ENCODE measurements at regions not wholly inside any gene's neighbourhood (a gene's known extent, or its start where the extent isn't known, plus 50 kb on each side); places are given as distances from the start of the nearest gene placed in this dataset.

GRCh38 chr3:73926360-73927202, 301.8 kb upstream of the PDZRN3 start:
- no peak for DNase-seq

- DNase-seq: no peak
These were observed 300.3 kb upstream of the PDZRN3 start for GRCh38 chr3:73925011-73925410.

- DNase-seq: no peak
These were observed 299.3 kb upstream of the PDZRN3 start for GRCh38 chr3:73924048-73924447.

GRCh38 chr3:73917643-73918042, 292.9 kb upstream of the PDZRN3 start:
- DNase-seq: no peak

GRCh38 chr3:73915886-73916285, 291.1 kb upstream of the PDZRN3 start:
- DNase-seq: no peak

- no peak for DNase-seq
These were observed 283.5 kb upstream of the PDZRN3 start for GRCh38 chr3:73908218-73908617.

GRCh38 chr3:73901686-73902085, 276.9 kb upstream of the PDZRN3 start:
- no peak for DNase-seq

GRCh38 chr3:73894474-73895213, 269.9 kb upstream of the PDZRN3 start:
- no peak for DNase-seq

GRCh38 chr3:73893089-73893488, 268.3 kb upstream of the PDZRN3 start:
- DNase-seq: no peak

GRCh38 chr3:73885862-73886261, 261.1 kb upstream of the PDZRN3 start:
- DNase-seq: no peak

GRCh38 chr3:73884361-73884760, 259.6 kb upstream of the PDZRN3 start:
- DNase-seq: no peak

GRCh38 chr3:73883497-73883896, 258.8 kb upstream of the PDZRN3 start:
- no peak for DNase-seq

GRCh38 chr3:73874606-73875369, 250.0 kb upstream of the PDZRN3 start:
- no peak for DNase-seq

- DNase-seq: no peak
These were observed 249.4 kb upstream of the PDZRN3 start for GRCh38 chr3:73874161-73874560.

GRCh38 chr3:73868688-73869315, 244.1 kb upstream of the PDZRN3 start:
- DNase-seq: peak; percentile 8

GRCh38 chr3:73867524-73867923, 242.8 kb upstream of the PDZRN3 start:
- no peak for DNase-seq

- no peak for DNase-seq
These were observed 242.1 kb upstream of the PDZRN3 start for GRCh38 chr3:73866846-73867245.

- DNase-seq: no peak
These were observed 238.9 kb upstream of the PDZRN3 start for GRCh38 chr3:73863546-73864079.

- DNase-seq: no peak
These were observed 231.1 kb upstream of the PDZRN3 start for GRCh38 chr3:73855813-73856212.

GRCh38 chr3:73848173-73848906, 223.6 kb upstream of the PDZRN3 start:
- DNase-seq: peak; percentile 67

- DNase-seq: no peak
These were observed 222.2 kb upstream of the PDZRN3 start for GRCh38 chr3:73846951-73847350.

GRCh38 chr3:73839032-73839431, 214.3 kb upstream of the PDZRN3 start:
- DNase-seq: no peak
